HepG2 (cell line): ENCODE measurements at regions not wholly inside any gene's neighbourhood (a gene's known extent, or its start where the extent isn't known, plus 50 kb on each side); places are given as distances from the start of the nearest gene placed in this dataset.

Source experiments
- ATAC-seq: fragments of 200-7000 bp; cut with Tn5 transposase; 3 replicates; pipeline ENCODE4 v1.9.1; 2020; ENCODE audit warnings: mild to moderate bottlenecking, moderate library complexity
- BruUV-seq: library from RNA; stranded (reverse); fragments of 400-500 nt; replicated peaks from 2 replicates; lab custom pipeline; 2021; lab: Mats Ljungman, UMichigan
- CTCF ChIA-PET: fragments of 300-600 bp; formaldehyde crosslinking; extraction: SDS; loops from one replicate; lab custom pipeline; 2021; ENCODE audit warnings: low total read pairs, inconsistent platforms, low intra/inter-chr PET ratio; lab: Yijun Ruan, JAX
- POLR2A ChIA-PET: fragments of 350-600 bp; sonication (Branson Sonifier 250); formaldehyde crosslinking; loops from one replicate; lab custom pipeline; 2020; ENCODE audit warnings: antibody characterized with exemption, inconsistent platforms; lab: Yijun Ruan, JAX
- DNase-seq: peaks from one replicate; pipeline ENCODE4 v3.0.0-alpha.2; 2015; ENCODE audit warnings: low spot score
- FAIRE-seq: peaks from 3 replicates; lab custom pipeline; 2011; peaks lifted over from hg19 to GRCh38; lab: Jason Lieb, UNC
- H2AFZ ChIP-seq: one replicate; pipeline ENCODE4 v1.6.1; 2011; ENCODE audit warnings: low read length, inconsistent platforms
- H3K27ac ChIP-seq: fragments of 300-600 bp; 3 replicates; pipeline ENCODE4 v1.8.0; 2011; ENCODE audit warnings: mixed run types, mild to moderate bottlenecking, mixed read lengths, low read length, inconsistent platforms; ENCODE audit not compliant: insufficient read depth; ENCODE audit errors: extremely low read length
- H3K27me3 ChIP-seq, 2 experiments: fragments of 200-600 bp in 1 of 2; 2 replicates in 1 of 2; 3 replicates in 1 of 2; pipeline versions ENCODE4 v1.6.0 to v1.8.0; 2011; ENCODE audit warnings: low read length in 2 of 2, mild to moderate bottlenecking in 2 of 2, moderate library complexity in 2 of 2, inconsistent platforms in 1 of 2; ENCODE audit not compliant: insufficient read depth in 2 of 2, control insufficient read depth in 1 of 2
- H3K36me3 ChIP-seq, 2 experiments: fragments of 200-600 bp in 1 of 2; replicated peaks in 1 of 2; 2 replicates in 1 of 2; 3 replicates in 1 of 2; pipeline versions ENCODE4 v1.5.1 to v1.8.0; 2011; ENCODE audit warnings: low read length in 2 of 2, inconsistent platforms in 1 of 2; ENCODE audit not compliant: insufficient read depth in 2 of 2, control insufficient read depth in 1 of 2
- H3K4me1 ChIP-seq: 2 replicates; pipeline ENCODE4 v1.5.1; 2012; ENCODE audit warnings: low read length, inconsistent platforms; ENCODE audit not compliant: insufficient read depth
- H3K4me2 ChIP-seq: 2 replicates; pipeline ENCODE4 v1.6.0; 2011; ENCODE audit warnings: low read depth, low read length, inconsistent platforms
- H3K4me3 ChIP-seq, 3 experiments: fragments of 200-600 bp in 1 of 3; sonication (generic), shearing (Covaris generic) in 1 of 3; replicated peaks in 1 of 3; 2 replicates each; pipeline ENCODE4 v1.5.1; 2011 to 2016; ENCODE audit warnings: low read length in 3 of 3, inconsistent platforms in 2 of 3, low read depth in 2 of 3, mild to moderate bottlenecking in 2 of 3, control low read depth in 1 of 3, mixed read lengths in 1 of 3; ENCODE audit not compliant: insufficient read depth in 1 of 3
- H3K79me2 ChIP-seq: one replicate; pipeline ENCODE4 v1.6.1; 2011; ENCODE audit warnings: low read length, inconsistent platforms; ENCODE audit not compliant: insufficient read depth
- H3K9ac ChIP-seq: 2 replicates; pipeline ENCODE4 v1.6.0; 2011; ENCODE audit warnings: mild to moderate bottlenecking, low read depth, low read length, inconsistent platforms; ENCODE audit not compliant: insufficient read depth
- H3K9me3 ChIP-seq: 2 replicates; pipeline ENCODE4 v1.5.1; 2012; ENCODE audit warnings: mild to moderate bottlenecking, low read length
- H4K20me1 ChIP-seq: 2 replicates; pipeline ENCODE4 v1.6.0; 2011; ENCODE audit warnings: inconsistent platforms, mild to moderate bottlenecking, low read length, moderate library complexity; ENCODE audit not compliant: insufficient read depth
- AKAP8 ChIP-seq: sonication (generic); formaldehyde crosslinking; IDR thresholded peaks from 2 replicates; pipeline ENCODE4 v1.5.1; 2020; ENCODE audit warnings: mild to moderate bottlenecking, missing genetic modification reagents
- HNRNPH1 ChIP-seq: fragments of 200-400 bp; formaldehyde crosslinking; optimal IDR thresholded peaks from 2 replicates; pipeline ENCODE3; 2017; ENCODE audit warnings: mild to moderate bottlenecking, low read depth, low read length
- IKZF5 ChIP-seq: IDR thresholded peaks from 2 replicates; pipeline ENCODE4 v1.6.1; 2018; ENCODE audit warnings: missing genetic modification reagents, mild to moderate bottlenecking, missing compliant biosample characterization
- PITX1 ChIP-seq: sonication (generic); formaldehyde crosslinking; IDR thresholded peaks from 2 replicates; pipeline ENCODE4 v1.5.1; 2020; ENCODE audit warnings: mild to moderate bottlenecking, missing genetic modification reagents
- ZNF564 ChIP-seq: sonication (generic); formaldehyde crosslinking; IDR thresholded peaks from 2 replicates; pipeline ENCODE4 v1.8.1; 2023; ENCODE audit warnings: mild to moderate bottlenecking, missing genetic modification reagents
- WGBS: methylation state at CpG from one replicate; pipeline ENCODE4 v1.1.6; 2017; ENCODE audit warnings: low lambda C conversion rate; 5-methylcytosine and 5-hydroxymethylcytosine counted together
- in situ Hi-C: cut with HindIII; loops from 2 replicates; pipeline ENCODE4 v1.10.0; 2017; ENCODE audit warnings: low pct_unique_long_range_greater_than_20kb; ENCODE audit not compliant: extremely low pct_ligation_motif_present
- intact Hi-C: fragments of 100-400 bp; cut with micrococcal nuclease; formaldehyde crosslinking; loops from one replicate; pipeline ENCODE4 v1.10.0; 2022; ENCODE audit not compliant: unreplicated experiment
- TF ChIP-seq, protein P1 (sequence below): sonication (generic); formaldehyde crosslinking; IDR thresholded peaks from 2 replicates; pipeline ENCODE4 v1.8.1; 2023; ENCODE audit warnings: mild to moderate bottlenecking, missing genetic modification reagents

DNA sequence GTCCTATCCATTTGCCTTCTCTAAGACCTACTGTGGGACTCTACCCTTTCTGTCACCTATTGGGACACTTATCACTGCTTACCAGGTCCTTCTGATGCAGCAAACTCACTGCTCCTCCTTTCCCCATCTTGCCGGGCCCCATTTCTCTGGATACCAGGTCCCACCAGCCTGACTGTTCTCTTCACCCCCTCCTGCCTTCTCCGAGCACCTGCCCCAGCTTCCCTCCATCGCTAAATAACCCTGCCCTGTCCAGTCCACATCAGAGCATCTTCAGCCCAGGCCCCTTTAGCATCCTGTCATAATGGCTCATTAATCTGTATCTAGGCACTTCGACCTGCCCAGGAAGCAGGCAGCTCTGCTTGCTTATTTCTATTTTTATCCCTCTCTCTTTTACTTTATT lies 74.7 kb downstream of the CRYGS start:
- Histone ChIP-seq H3K27ac (no peak overlapping the region), H2AFZ (no peak overlapping the region), H3K27me3 (peaks cover 0 to 18% of the 10 kb centered on the region in 2 experiments; a peak in 1 of 5 replicates), H3K4me1 (no peaks in the 10 kb centered on the region), H3K79me2 (no peaks in the 10 kb centered on the region), H3K9me3 (no peaks in the 10 kb centered on the region), H4K20me1 (no peaks in the 10 kb centered on the region), H3K36me3 (no peaks in the 10 kb centered on the region), H3K4me2 (no peak overlapping the region), H3K4me3 (no peak overlapping the region), H3K9ac (no peak overlapping the region)
- ChIA-PET CTCF (no interaction called here), POLR2A (no interaction called here)
- 37% methylated on average over 4 of the region's 4 CpGs for WGBS
- TF ChIP-seq ZNF564 (no peak), AKAP8 (CRISPR knock-in tag) (no peak), HNRNPH1 (no peak), IKZF5 (CRISPR knock-in tag) (no peak)
- DNase-seq (no peak), ATAC-seq (no peak), FAIRE-seq (no peak)
- no TSS peak for BruUV-seq
- intact Hi-C loops, result no loop called here
- in situ Hi-C loops, result no loop called here

DNA sequence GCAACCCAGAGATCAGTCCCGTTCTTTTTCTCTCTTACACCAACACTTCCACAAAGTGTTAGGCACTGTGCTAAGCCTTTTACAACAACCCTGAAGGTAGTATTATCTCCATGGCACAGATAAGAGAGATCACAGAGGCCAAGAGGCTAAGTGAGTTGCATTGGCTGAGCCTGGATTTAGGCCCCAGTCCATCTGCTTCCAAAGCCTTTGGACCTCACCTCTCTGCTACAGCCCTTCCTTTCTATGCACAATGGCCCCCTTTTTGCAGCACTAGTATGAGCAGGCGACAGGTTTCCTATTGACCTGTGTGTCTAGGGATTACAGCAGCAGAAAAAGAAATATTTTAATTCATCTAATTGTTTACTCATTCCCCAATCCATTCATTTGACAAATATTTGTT lies 76.2 kb downstream of the CRYGS start:
- CTCF ChIA-PET, result no interaction called here
- Histone ChIP-seq H3K27me3 (peaks cover 0 to 16% of the 10 kb centered on the region in 2 experiments; a peak in 1 of 5 replicates), H3K4me2 (no peak overlapping the region), H3K9me3 (no peaks in the 10 kb centered on the region), H3K36me3 (no peaks in the 10 kb centered on the region), H3K9ac (no peak overlapping the region), H4K20me1 (no peaks in the 10 kb centered on the region), H3K27ac (no peak overlapping the region), H2AFZ (no peak overlapping the region), H3K79me2 (no peaks in the 10 kb centered on the region), H3K4me3 (no peak overlapping the region), H3K4me1 (no peaks in the 10 kb centered on the region)
- DNase-seq (peak; percentile 4), ATAC-seq (peak; percentile 52; the same call in 2 of the 3 replicates), FAIRE-seq (no peak)
- WGBS, result 0% methylated on average over 2 of the region's 2 CpGs
- in situ Hi-C loops, result no loop called here
- POLR2A ChIA-PET, result no interaction called here
- intact Hi-C loops, result no loop called here
- TF ChIP-seq, protein P1, sequence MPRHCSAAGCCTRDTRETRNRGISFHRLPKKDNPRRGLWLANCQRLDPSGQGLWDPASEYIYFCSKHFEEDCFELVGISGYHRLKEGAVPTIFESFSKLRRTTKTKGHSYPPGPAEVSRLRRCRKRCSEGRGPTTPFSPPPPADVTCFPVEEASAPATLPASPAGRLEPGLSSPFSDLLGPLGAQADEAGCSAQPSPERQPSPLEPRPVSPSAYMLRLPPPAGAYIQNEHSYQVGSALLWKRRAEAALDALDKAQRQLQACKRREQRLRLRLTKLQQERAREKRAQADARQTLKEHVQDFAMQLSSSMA (CRISPR knock-in tag), result no peak
- peak; percentile 72; the same call in 1 of the 2 replicates for TF ChIP-seq PITX1 (CRISPR knock-in tag)
- TF ChIP-seq, all 625 proteins: peak for 1
- no TSS peak for BruUV-seq
